ENCODE measurements at regions not wholly inside any gene's neighbourhood (a gene's known extent, or its start where the extent isn't known, plus 50 kb on each side); places are given as distances from the start of the nearest gene placed in this dataset.
A peak's percentile ranks its signal among the peaks of the same experiment; 100 is the strongest.

DNA sequence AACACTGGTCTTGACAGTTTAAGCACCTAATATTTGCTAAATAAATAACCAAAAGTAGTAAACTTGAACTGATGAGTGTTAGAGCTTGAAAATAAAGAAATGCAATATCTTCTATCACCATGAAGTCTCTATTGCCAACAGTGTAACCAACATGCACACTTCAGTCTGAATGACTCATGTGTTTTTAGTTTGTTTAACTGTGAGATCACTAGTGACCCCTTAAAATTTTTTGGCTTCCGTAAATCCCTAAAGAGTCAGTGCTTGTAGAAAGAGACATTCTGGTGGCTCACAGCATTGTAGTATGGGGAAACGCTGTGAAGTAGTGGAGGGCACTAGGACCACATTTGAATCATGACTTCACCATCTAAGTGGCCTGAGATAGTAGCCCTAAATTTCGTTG is 341.1 kb downstream of the PMP22 start:
- Histone ChIP-seq H3K4me3 (no peak overlapping the region), H3K9ac (no peak overlapping the region), H4K20me1 (no peaks in the 10 kb centered on the region), H3K9me3 (peaks cover 20% of the 10 kb centered on the region), H3K4me1 (0 out of 2 replicates have a peak, but pooled peaks cover 5% of the 10 kb centered on the region), H3K27ac (no peak overlapping the region), H3K36me3 (no peaks in the 10 kb centered on the region), H3K27me3 (no peaks in the 10 kb centered on the region), H3K4me2 (no peak overlapping the region)
- no peak for TF ChIP-seq Cebpa-rat (IDR thresholded peaks at IDR 0.05)

DNA sequence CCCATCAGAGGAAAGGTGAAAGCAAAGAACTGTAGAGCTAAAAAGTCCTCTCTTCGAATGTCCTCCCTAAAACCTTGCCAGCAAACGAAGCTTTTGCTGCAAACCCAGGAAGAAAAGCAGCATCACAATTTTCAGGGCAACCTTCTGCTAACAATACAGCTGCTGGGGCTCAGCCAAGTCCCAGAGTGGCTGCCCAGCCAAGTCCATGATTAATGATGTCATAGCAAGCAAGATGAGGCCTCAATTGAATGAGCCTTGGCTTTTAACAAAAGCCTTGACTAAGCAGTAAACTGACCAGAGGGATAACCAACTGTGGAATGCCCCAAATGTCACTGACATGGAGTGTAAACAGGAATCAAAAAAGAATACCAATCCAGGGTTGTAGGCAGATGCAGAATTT is 342.7 kb downstream of the PMP22 start:
- Histone ChIP-seq H3K27ac (no peak overlapping the region), H3K9me3 (peaks cover 20% of the 10 kb centered on the region), H3K27me3 (no peaks in the 10 kb centered on the region), H3K4me3 (no peak overlapping the region), H3K4me1 (0 out of 2 replicates have a peak, but pooled peaks cover 5% of the 10 kb centered on the region), H4K20me1 (no peaks in the 10 kb centered on the region), H3K4me2 (no peak overlapping the region), H3K36me3 (no peaks in the 10 kb centered on the region), H3K9ac (no peak overlapping the region)
- no peak for TF ChIP-seq Cebpa-rat (IDR thresholded peaks at IDR 0.05)

GRCh38 chr17:14921936-14922335 is 343.2 kb downstream of the PMP22 start:
- no peak overlapping the region for H3K4me3 ChIP-seq
- no peak overlapping the region for H3K27ac ChIP-seq
- peaks cover 20% of the 10 kb centered on the region for H3K9me3 ChIP-seq
- no peaks in the 10 kb centered on the region for H4K20me1 ChIP-seq
- no peak for TF ChIP-seq Cebpa-rat (IDR thresholded peaks at IDR 0.05)
- H3K9ac ChIP-seq: no peak overlapping the region
- no peak overlapping the region for H3K4me2 ChIP-seq
- H3K27me3 ChIP-seq: no peaks in the 10 kb centered on the region
- H3K36me3 ChIP-seq: no peaks in the 10 kb centered on the region
- 0 out of 2 replicates have a peak, but pooled peaks cover 5% of the 10 kb centered on the region for H3K4me1 ChIP-seq

DNA sequence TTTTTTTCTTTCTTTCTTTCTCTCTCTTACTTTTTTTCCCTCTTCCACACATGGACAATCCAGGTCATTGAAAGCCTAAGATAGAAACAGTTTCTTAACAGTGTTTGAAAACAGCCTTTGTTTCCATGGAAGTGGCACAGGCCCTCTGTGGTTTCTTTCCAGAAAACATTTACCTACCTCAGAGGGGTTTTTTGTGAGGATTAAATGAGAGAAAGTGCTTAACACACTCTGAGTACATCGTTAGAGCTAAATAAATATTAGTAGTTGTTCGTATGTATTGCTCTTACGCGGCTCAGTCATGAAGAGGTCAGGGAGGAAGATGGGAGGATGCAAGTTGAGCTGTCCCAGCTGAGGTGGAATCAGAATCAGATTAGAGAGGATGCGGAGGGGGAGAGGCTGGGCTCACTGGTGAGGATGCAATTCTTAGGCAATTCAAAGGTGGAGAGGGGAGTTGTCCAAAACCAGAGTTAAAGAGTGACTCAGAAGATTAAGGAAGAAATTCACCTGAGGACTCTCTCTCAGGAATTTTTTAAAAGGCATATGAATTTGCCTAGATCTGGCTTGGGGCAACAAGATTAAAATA is 345.4 kb downstream of the PMP22 start:
- H3K9ac ChIP-seq: no peak overlapping the region
- no peak overlapping the region for H3K4me3 ChIP-seq
- H3K27ac ChIP-seq: no peak overlapping the region
- no peaks in the 10 kb centered on the region for H3K4me1 ChIP-seq
- no peaks in the 10 kb centered on the region for H3K36me3 ChIP-seq
- H3K27me3 ChIP-seq: no peaks in the 10 kb centered on the region
- H4K20me1 ChIP-seq: no peaks in the 10 kb centered on the region
- H3K9me3 ChIP-seq: peaks cover 20% of the 10 kb centered on the region
- TF ChIP-seq Cebpa-rat (IDR thresholded peaks at IDR 0.05): no peak
- no peak overlapping the region for H3K4me2 ChIP-seq

- no peak overlapping the region for H3K27ac ChIP-seq
- no peaks in the 10 kb centered on the region for H3K4me1 ChIP-seq
- no peaks in the 10 kb centered on the region for H3K36me3 ChIP-seq
- no peak overlapping the region for H3K4me2 ChIP-seq
- no peak for TF ChIP-seq Cebpa-rat (IDR thresholded peaks at IDR 0.05)
- no peak overlapping the region for H3K9ac ChIP-seq
- peaks cover 20% of the 10 kb centered on the region for H3K9me3 ChIP-seq
- H3K27me3 ChIP-seq: no peaks in the 10 kb centered on the region
- no peaks in the 10 kb centered on the region for H4K20me1 ChIP-seq
- no peak overlapping the region for H3K4me3 ChIP-seq
These were observed 346.0 kb downstream of the PMP22 start for GRCh38 chr17:14919094-14919493.

- H3K4me3 ChIP-seq: no peak overlapping the region
- H3K9ac ChIP-seq: no peak overlapping the region
- H3K9me3 ChIP-seq: peaks cover 17% of the 10 kb centered on the region
- no peaks in the 10 kb centered on the region for H4K20me1 ChIP-seq
- H3K4me2 ChIP-seq: no peak overlapping the region
- H3K36me3 ChIP-seq: no peaks in the 10 kb centered on the region
- TF ChIP-seq Cebpa-rat (IDR thresholded peaks at IDR 0.05): no peak
- H3K27me3 ChIP-seq: no peaks in the 10 kb centered on the region
- no peaks in the 10 kb centered on the region for H3K4me1 ChIP-seq
- no peak overlapping the region for H3K27ac ChIP-seq
These were observed 346.6 kb downstream of the PMP22 start for GRCh38 chr17:14918540-14918939.

- H3K27me3 ChIP-seq: no peaks in the 10 kb centered on the region
- no peak overlapping the region for H3K4me2 ChIP-seq
- no peak for TF ChIP-seq Cebpa-rat (IDR thresholded peaks at IDR 0.05)
- H3K9me3 ChIP-seq: peaks cover 8% of the 10 kb centered on the region; the same call in 1 of the 2 replicates
- no peaks in the 10 kb centered on the region for H4K20me1 ChIP-seq
- H3K4me1 ChIP-seq: peaks cover 4% of the 10 kb centered on the region; the same call in 1 of the 2 replicates
- no peak overlapping the region for H3K27ac ChIP-seq
- no peak overlapping the region for H3K9ac ChIP-seq
- no peak overlapping the region for H3K4me3 ChIP-seq
- no peaks in the 10 kb centered on the region for H3K36me3 ChIP-seq
These were observed 354.2 kb downstream of the PMP22 start for GRCh38 chr17:14910916-14911315.

DNA sequence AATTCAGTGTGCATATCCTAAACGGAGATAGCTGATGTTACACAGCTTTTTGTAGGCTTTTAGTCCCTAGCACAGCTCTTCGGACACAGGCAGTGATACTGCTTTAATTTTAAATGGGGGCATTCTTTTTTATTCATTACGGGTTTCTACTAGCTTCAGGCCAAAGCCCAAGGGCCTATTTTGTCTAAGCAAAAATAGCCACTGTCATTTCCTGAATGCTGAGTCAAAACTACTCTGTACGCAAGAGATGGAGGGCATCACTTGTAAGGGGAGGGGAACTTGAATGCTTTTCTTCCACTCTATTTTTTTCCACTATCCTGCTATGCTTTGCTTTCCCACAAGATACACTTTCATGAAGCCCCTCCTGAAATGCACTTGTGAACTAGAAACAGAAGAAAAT is 360.7 kb downstream of the PMP22 start:
- Histone ChIP-seq H3K9ac (no peak overlapping the region), H3K36me3 (no peaks in the 10 kb centered on the region), H3K4me3 (no peak overlapping the region), H3K4me1 (peaks cover 12% of the 10 kb centered on the region), H4K20me1 (no peaks in the 10 kb centered on the region), H3K27me3 (no peaks in the 10 kb centered on the region), H3K27ac (no peak overlapping the region), H3K9me3 (peaks cover 4% of the 10 kb centered on the region; the same call in 1 of the 2 replicates), H3K4me2 (peak overlapping the region; percentile 45)
- TF ChIP-seq Cebpa-rat (IDR thresholded peaks at IDR 0.05): no peak

- Histone ChIP-seq H3K27ac (no peak overlapping the region), H3K4me1 (peaks cover 12% of the 10 kb centered on the region), H3K9me3 (peaks cover 4% of the 10 kb centered on the region; the same call in 1 of the 2 replicates), H3K36me3 (no peaks in the 10 kb centered on the region), H4K20me1 (no peaks in the 10 kb centered on the region), H3K4me2 (peak overlapping the region; percentile 45), H3K27me3 (no peaks in the 10 kb centered on the region), H3K4me3 (no peak overlapping the region), H3K9ac (no peak overlapping the region)
- TF ChIP-seq Cebpa-rat (IDR thresholded peaks at IDR 0.05): no peak
These were observed 361.3 kb downstream of the PMP22 start for GRCh38 chr17:14903854-14904253.

- H3K4me3 ChIP-seq: no peak overlapping the region
These were observed 362.3 kb downstream of the PMP22 start for GRCh38 chr17:14902803-14903202.

More at GRCh38 chr17:14902803-14903202, 362.3 kb downstream of the PMP22 start:
- peaks cover 12% of the 10 kb centered on the region for H3K4me1 ChIP-seq
- no peaks in the 10 kb centered on the region for H3K36me3 ChIP-seq
- no peak for TF ChIP-seq Cebpa-rat (IDR thresholded peaks at IDR 0.05)
- H3K4me2 ChIP-seq: no peak overlapping the region
- peaks cover 4% of the 10 kb centered on the region; the same call in 1 of the 2 replicates for H3K9me3 ChIP-seq
- no peaks in the 10 kb centered on the region for H4K20me1 ChIP-seq
- no peak overlapping the region for H3K27ac ChIP-seq
- no peaks in the 10 kb centered on the region for H3K27me3 ChIP-seq
- no peak overlapping the region for H3K9ac ChIP-seq
